GM23338 (cell line): ENCODE measurements at regions not wholly inside any gene's neighbourhood (a gene's known extent, or its start where the extent isn't known, plus 50 kb on each side); places are given as distances from the start of the nearest gene placed in this dataset.

Source experiments
- ATAC-seq: fragments of 200-7000 bp; cut with Tn5 transposase; 3 replicates; pipeline ENCODE4 v1.9.1; 2020
- DNase-seq: peaks from one replicate; pipeline ENCODE4 v3.0.0-alpha.2; 2015; ENCODE audit warnings: low spot score
- H2AFZ ChIP-seq: fragments of 200-600 bp; sonication (generic); 2 replicates; pipeline ENCODE4 v1.8.0; 2016; ENCODE audit warnings: antibody characterized with exemption, mild to moderate bottlenecking, moderate library complexity
- H3F3A ChIP-seq: fragments of 200-600 bp; sonication (generic); replicated peaks from 2 replicates; pipeline ENCODE4 v1.8.0; 2017; ENCODE audit warnings: antibody characterized with exemption, mixed run types, low read depth
- H3K27ac ChIP-seq: fragments of 200-600 bp; sonication (generic); 2 replicates; pipeline ENCODE4 v1.6.1; 2016; ENCODE audit warnings: low read depth
- H3K27me3 ChIP-seq: fragments of 200-600 bp; sonication (generic); 2 replicates; pipeline ENCODE4 v1.8.0; 2016; ENCODE audit warnings: mild to moderate bottlenecking, mixed run types, moderate library complexity; ENCODE audit not compliant: insufficient read depth
- H3K36me3 ChIP-seq: fragments of 200-600 bp; sonication (generic); 2 replicates; pipeline ENCODE4 v1.8.0; 2016; ENCODE audit warnings: mild to moderate bottlenecking; ENCODE audit not compliant: insufficient read depth
- H3K4me1 ChIP-seq: fragments of 200-600 bp; sonication (generic); 2 replicates; pipeline ENCODE4 v1.8.0; 2016; ENCODE audit warnings: mild to moderate bottlenecking, moderate library complexity; ENCODE audit not compliant: insufficient read depth
- H3K4me2 ChIP-seq: fragments of 200-600 bp; sonication (generic); 2 replicates; pipeline ENCODE4 v1.7.1; 2017; ENCODE audit warnings: mixed run types
- H3K4me3 ChIP-seq: fragments of 200-600 bp; sonication (generic); 2 replicates; pipeline ENCODE4 v1.6.1; 2016; ENCODE audit warnings: mixed run types
- H3K79me2 ChIP-seq: fragments of 200-600 bp; sonication (generic); replicated peaks from 2 replicates; pipeline ENCODE4 v1.8.0; 2017; ENCODE audit warnings: mild to moderate bottlenecking; ENCODE audit not compliant: insufficient read depth
- H3K9me2 ChIP-seq: fragments of 200-600 bp; sonication (generic); 2 replicates; pipeline ENCODE4 v1.8.0; 2017; ENCODE audit not compliant: insufficient read depth
- H4K20me1 ChIP-seq: fragments of 200-600 bp; sonication (generic); replicated peaks from 2 replicates; pipeline ENCODE4 v1.8.0; 2017; ENCODE audit warnings: mild to moderate bottlenecking; ENCODE audit not compliant: insufficient read depth
- H3K27ac Mint-ChIP-seq: 2 replicates; pipeline ENCODE4 v1.8.0; 2020; ENCODE audit warnings: inconsistent platforms, mild to moderate bottlenecking, moderate library complexity, mixed read lengths
- H3K27me3 Mint-ChIP-seq: 3 replicates; pipeline ENCODE4 v1.8.0; 2022; ENCODE audit warnings: low read depth, mild to moderate bottlenecking, moderate library complexity, mixed read lengths, inconsistent platforms; ENCODE audit not compliant: insufficient read depth, poor library complexity
- H3K36me3 Mint-ChIP-seq: 3 replicates; pipeline ENCODE4 v1.8.0; 2021; ENCODE audit warnings: low read depth, mild to moderate bottlenecking, inconsistent platforms, moderate library complexity, mixed read lengths
- H3K4me1 Mint-ChIP-seq: 3 replicates; pipeline ENCODE4 v1.8.0; 2020; ENCODE audit warnings: mild to moderate bottlenecking, inconsistent platforms, mixed read lengths
- H3K4me3 Mint-ChIP-seq: 3 replicates; pipeline ENCODE4 v1.8.0; 2021; ENCODE audit warnings: moderate library complexity, mild to moderate bottlenecking, inconsistent platforms, mixed read lengths
- H3K9me3 Mint-ChIP-seq: 3 replicates; pipeline ENCODE4 v1.8.0; 2020; ENCODE audit warnings: moderate library complexity, mild to moderate bottlenecking, inconsistent platforms, mixed read lengths
- TF ChIP-seq, protein P1 (sequence below): fragments of 250-450 bp; sonication (Bioruptor Pico); IDR thresholded peaks from 2 replicates; pipeline ENCODE4 v1.5.0; 2020; ENCODE audit warnings: mild to moderate bottlenecking, moderate library complexity
- TF ChIP-seq, protein P2 (sequence below), 2 experiments: fragments of 200-600 bp in 1 of 2; sonication (generic) in 1 of 2; conservative IDR thresholded peaks; 2 replicates each; pipeline versions ENCODE4 v1.5.1 to v1.6.1; 2016 to 2017; ENCODE audit warnings: antibody characterized with exemption in 2 of 2, low read depth in 2 of 2, mild to moderate bottlenecking in 2 of 2, moderate library complexity in 1 of 2

DNA sequence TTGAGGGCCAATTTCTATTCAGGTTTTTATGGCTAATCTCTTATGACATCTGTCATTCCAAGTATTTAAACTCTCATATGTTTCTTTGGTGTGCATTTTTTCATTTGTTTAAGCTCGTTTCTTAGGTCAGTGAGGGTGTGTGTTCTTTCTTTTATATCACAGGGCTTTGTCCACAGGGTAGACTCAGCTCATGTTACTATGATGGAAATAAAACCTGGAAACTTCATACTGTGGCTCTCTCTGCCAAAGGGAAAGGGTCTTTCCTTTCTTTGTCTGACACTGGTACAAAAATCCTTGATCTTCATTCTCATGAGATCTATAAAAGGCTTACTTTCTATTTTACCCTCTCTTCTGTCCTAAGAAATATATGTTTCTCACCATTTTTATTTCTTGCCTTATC, 129.6 kb upstream of the SP8 start:
- Mint-ChIP-seq H3K36me3 (no peaks in the 10 kb centered on the region), H3K9me3 (no peaks in the 10 kb centered on the region)

More for the DNA sequence above, 129.6 kb upstream of the SP8 start:
- H3K36me3 ChIP-seq = no peaks in the 10 kb centered on the region
- TF ChIP-seq, protein P1, sequence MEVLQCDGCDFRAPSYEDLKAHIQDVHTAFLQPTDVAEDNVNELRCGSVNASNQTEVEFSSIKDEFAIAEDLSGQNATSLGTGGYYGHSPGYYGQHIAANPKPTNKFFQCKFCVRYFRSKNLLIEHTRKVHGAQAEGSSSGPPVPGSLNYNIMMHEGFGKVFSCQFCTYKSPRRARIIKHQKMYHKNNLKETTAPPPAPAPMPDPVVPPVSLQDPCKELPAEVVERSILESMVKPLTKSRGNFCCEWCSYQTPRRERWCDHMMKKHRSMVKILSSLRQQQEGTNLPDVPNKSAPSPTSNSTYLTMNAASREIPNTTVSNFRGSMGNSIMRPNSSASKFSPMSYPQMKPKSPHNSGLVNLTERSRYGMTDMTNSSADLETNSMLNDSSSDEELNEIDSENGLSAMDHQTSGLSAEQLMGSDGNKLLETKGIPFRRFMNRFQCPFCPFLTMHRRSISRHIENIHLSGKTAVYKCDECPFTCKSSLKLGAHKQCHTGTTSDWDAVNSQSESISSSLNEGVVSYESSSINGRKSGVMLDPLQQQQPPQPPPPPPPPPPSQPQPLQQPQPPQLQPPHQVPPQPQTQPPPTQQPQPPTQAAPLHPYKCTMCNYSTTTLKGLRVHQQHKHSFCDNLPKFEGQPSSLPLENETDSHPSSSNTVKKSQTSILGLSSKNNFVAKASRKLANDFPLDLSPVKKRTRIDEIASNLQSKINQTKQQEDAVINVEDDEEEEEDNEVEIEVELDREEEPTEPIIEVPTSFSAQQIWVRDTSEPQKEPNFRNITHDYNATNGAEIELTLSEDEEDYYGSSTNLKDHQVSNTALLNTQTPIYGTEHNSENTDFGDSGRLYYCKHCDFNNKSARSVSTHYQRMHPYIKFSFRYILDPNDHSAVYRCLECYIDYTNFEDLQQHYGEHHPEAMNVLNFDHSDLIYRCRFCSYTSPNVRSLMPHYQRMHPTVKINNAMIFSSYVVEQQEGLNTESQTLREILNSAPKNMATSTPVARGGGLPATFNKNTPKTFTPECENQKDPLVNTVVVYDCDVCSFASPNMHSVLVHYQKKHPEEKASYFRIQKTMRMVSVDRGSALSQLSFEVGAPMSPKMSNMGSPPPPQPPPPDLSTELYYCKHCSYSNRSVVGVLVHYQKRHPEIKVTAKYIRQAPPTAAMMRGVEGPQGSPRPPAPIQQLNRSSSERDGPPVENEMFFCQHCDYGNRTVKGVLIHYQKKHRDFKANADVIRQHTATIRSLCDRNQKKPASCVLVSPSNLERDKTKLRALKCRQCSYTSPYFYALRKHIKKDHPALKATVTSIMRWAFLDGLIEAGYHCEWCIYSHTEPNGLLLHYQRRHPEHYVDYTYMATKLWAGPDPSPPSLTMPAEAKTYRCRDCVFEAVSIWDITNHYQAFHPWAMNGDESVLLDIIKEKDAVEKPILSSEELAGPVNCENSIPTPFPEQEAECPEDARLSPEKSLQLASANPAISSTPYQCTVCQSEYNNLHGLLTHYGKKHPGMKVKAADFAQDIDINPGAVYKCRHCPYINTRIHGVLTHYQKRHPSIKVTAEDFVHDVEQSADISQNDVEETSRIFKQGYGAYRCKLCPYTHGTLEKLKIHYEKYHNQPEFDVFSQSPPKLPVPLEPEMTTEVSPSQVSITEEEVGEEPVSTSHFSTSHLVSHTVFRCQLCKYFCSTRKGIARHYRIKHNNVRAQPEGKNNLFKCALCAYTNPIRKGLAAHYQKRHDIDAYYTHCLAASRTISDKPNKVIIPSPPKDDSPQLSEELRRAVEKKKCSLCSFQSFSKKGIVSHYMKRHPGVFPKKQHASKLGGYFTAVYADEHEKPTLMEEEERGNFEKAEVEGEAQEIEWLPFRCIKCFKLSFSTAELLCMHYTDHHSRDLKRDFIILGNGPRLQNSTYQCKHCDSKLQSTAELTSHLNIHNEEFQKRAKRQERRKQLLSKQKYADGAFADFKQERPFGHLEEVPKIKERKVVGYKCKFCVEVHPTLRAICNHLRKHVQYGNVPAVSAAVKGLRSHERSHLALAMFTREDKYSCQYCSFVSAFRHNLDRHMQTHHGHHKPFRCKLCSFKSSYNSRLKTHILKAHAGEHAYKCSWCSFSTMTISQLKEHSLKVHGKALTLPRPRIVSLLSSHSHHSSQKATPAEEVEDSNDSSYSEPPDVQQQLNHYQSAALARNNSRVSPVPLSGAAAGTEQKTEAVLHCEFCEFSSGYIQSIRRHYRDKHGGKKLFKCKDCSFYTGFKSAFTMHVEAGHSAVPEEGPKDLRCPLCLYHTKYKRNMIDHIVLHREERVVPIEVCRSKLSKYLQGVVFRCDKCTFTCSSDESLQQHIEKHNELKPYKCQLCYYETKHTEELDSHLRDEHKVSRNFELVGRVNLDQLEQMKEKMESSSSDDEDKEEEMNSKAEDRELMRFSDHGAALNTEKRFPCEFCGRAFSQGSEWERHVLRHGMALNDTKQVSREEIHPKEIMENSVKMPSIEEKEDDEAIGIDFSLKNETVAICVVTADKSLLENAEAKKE (CRISPR knock-in tag) = no peak
- TF ChIP-seq, protein P2, sequence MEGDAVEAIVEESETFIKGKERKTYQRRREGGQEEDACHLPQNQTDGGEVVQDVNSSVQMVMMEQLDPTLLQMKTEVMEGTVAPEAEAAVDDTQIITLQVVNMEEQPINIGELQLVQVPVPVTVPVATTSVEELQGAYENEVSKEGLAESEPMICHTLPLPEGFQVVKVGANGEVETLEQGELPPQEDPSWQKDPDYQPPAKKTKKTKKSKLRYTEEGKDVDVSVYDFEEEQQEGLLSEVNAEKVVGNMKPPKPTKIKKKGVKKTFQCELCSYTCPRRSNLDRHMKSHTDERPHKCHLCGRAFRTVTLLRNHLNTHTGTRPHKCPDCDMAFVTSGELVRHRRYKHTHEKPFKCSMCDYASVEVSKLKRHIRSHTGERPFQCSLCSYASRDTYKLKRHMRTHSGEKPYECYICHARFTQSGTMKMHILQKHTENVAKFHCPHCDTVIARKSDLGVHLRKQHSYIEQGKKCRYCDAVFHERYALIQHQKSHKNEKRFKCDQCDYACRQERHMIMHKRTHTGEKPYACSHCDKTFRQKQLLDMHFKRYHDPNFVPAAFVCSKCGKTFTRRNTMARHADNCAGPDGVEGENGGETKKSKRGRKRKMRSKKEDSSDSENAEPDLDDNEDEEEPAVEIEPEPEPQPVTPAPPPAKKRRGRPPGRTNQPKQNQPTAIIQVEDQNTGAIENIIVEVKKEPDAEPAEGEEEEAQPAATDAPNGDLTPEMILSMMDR (conservative IDR thresholded peaks at IDR 0.05; ENCODE audit: low read depth in 2 of 2) = no peak
- no peaks in the 10 kb centered on the region for H3F3A ChIP-seq
- DNase-seq (no peak), ATAC-seq (no peak)
- no peaks in the 10 kb centered on the region for H3K79me2 ChIP-seq
- Mint-ChIP-seq H3K4me1 (peaks cover 11% of the 10 kb centered on the region; the same call in 2 of the 3 replicates), H3K27me3 (peaks cover 2% of the 10 kb centered on the region), H3K27ac (no peak overlapping the region), H3K4me3 (no peak overlapping the region)
- H3K4me2 ChIP-seq = no peak overlapping the region
- no peak overlapping the region for H2AFZ ChIP-seq
- no peaks in the 10 kb centered on the region for H3K9me2 ChIP-seq
- H4K20me1 ChIP-seq = no peaks in the 10 kb centered on the region
- H3K27ac ChIP-seq = no peak overlapping the region
- no peak overlapping the region for H3K4me3 ChIP-seq
- H3K27me3 ChIP-seq = no peaks in the 10 kb centered on the region
- peaks cover 6% of the 10 kb centered on the region; the same call in 1 of the 2 replicates for H3K4me1 ChIP-seq
